Liver (tissue), 3 donors: ENCODE measurements at regions not wholly inside any gene's neighbourhood (a gene's known extent, or its start where the extent isn't known, plus 50 kb on each side); places are given as distances from the start of the nearest gene placed in this dataset.

Source experiments
- EGR1 ChIP-seq, 2 donors: IDR thresholded peaks; 2 replicates each; pipeline ENCODE4 v1.6.1; 2016 to 2018; ENCODE audit warnings: antibody characterized with exemption in 2 of 2, low read depth in 2 of 2
- FOXA1 ChIP-seq: IDR thresholded peaks from 2 replicates; pipeline ENCODE4 v1.6.1; 2016; ENCODE audit warnings: antibody characterized with exemption
- RAD21 ChIP-seq, 2 donors: IDR thresholded peaks; 2 replicates each; pipeline ENCODE4 v1.6.1; 2016; ENCODE audit warnings: antibody characterized with exemption in 2 of 2, mild to moderate bottlenecking in 2 of 2
- REST ChIP-seq: IDR thresholded peaks from 2 replicates; pipeline ENCODE4 v1.6.1; 2016; ENCODE audit warnings: antibody characterized with exemption, mild to moderate bottlenecking
- TAF1 ChIP-seq: conservative IDR thresholded peaks from 2 replicates; pipeline ENCODE4 v1.6.1; 2016; ENCODE audit warnings: antibody characterized with exemption, mild to moderate bottlenecking
- TF ChIP-seq, protein P1 (sequence below): fragments of 150-350 bp; IDR thresholded peaks from 2 replicates; pipeline ENCODE4 v1.5.1; 2017; ENCODE audit warnings: improper control_type of control experiment, low read depth, low read length; ENCODE audit not compliant: missing input control
- TF ChIP-seq, protein P2 (sequence below): IDR thresholded peaks from 2 replicates; pipeline ENCODE4 v1.6.1; 2016; ENCODE audit warnings: antibody characterized with exemption
- donor health status: healthy.
- donor health status: healthy.

- TF ChIP-seq TAF1 (no peak), REST (no peak), RAD21 (IDR thresholded peaks at IDR 0.05) (no peak), EGR1 (IDR thresholded peaks at IDR 0.05; ENCODE audit: low read depth in 2 of 2) (no peak), FOXA1 (no peak)
- TF ChIP-seq, protein P1, sequence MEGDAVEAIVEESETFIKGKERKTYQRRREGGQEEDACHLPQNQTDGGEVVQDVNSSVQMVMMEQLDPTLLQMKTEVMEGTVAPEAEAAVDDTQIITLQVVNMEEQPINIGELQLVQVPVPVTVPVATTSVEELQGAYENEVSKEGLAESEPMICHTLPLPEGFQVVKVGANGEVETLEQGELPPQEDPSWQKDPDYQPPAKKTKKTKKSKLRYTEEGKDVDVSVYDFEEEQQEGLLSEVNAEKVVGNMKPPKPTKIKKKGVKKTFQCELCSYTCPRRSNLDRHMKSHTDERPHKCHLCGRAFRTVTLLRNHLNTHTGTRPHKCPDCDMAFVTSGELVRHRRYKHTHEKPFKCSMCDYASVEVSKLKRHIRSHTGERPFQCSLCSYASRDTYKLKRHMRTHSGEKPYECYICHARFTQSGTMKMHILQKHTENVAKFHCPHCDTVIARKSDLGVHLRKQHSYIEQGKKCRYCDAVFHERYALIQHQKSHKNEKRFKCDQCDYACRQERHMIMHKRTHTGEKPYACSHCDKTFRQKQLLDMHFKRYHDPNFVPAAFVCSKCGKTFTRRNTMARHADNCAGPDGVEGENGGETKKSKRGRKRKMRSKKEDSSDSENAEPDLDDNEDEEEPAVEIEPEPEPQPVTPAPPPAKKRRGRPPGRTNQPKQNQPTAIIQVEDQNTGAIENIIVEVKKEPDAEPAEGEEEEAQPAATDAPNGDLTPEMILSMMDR = no peak
- TF ChIP-seq, protein P2, sequence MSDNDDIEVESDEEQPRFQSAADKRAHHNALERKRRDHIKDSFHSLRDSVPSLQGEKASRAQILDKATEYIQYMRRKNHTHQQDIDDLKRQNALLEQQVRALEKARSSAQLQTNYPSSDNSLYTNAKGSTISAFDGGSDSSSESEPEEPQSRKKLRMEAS = no peak
These were observed 153.0 kb upstream of the B3GALT2 start for GRCh38 chr1:193339401-193339800.
